ENCODE measurements at regions not wholly inside any gene's neighbourhood (a gene's known extent, or its start where the extent isn't known, plus 50 kb on each side); places are given as distances from the start of the nearest gene placed in this dataset.

GRCh38 chr2:175688243-175688642 lies 313.8 kb downstream of the LNPK start:
- TF ChIP-seq EZH2phosphoT487 (IDR thresholded peaks at IDR 0.05; ENCODE audit: insufficient read depth, low read depth), result no peak
- no peak for TF ChIP-seq EZH2 (IDR thresholded peaks at IDR 0.05; ENCODE audit: insufficient read depth, poor library complexity, severe bottlenecking)
- H3K9me2 ChIP-seq (ENCODE audit: insufficient read depth), result no peaks in the 10 kb centered on the region
- H3K9ac ChIP-seq, result no peak overlapping the region
- no peak overlapping the region for H3K27ac ChIP-seq
- no peaks in the 10 kb centered on the region for H3F3A ChIP-seq (ENCODE audit: insufficient read depth)
- peaks cover 6% of the 10 kb centered on the region; the same call in 1 of the 2 replicates for H3K4me1 ChIP-seq (ENCODE audit: insufficient read depth)
- in situ Hi-C loops (cut with MboI), result loop anchor here (5.0 kb wide), 1 partner anchor 389 kb away; no protein-coding TSS in a partner anchor
- no peaks in the 10 kb centered on the region for H3K79me2 ChIP-seq (ENCODE audit: insufficient read depth)
- no peaks in the 10 kb centered on the region for H3K36me3 ChIP-seq (ENCODE audit: low read depth)
- H3K27me3 ChIP-seq (replicated peaks; ENCODE audit: insufficient read depth), result peaks cover 26% of the 10 kb centered on the region; the same call in 1 of the 2 replicates
- DNase-seq, result no peak
- 72 to 77% methylated on average over 4 of the region's 4 CpGs for WGBS, 2 experiments (ENCODE audit: low coverage in 1 of 2, low lambda C conversion rate in 2 of 2, missing lambda C conversion rate in 2 of 2)
- H2AFZ ChIP-seq, result no peak overlapping the region
- H3K4me3 ChIP-seq, result no peak overlapping the region
- no peak overlapping the region for H3K4me2 ChIP-seq (ENCODE audit: unreplicated experiment)
- H3K9me3 ChIP-seq (ENCODE audit: low read depth), result no peaks in the 10 kb centered on the region
- no peaks in the 10 kb centered on the region for H4K20me1 ChIP-seq (ENCODE audit: insufficient read depth)

GRCh38 chr2:175687465-175687864 lies 314.6 kb downstream of the LNPK start:
- no peak overlapping the region for H2AFZ ChIP-seq
- H3K4me2 ChIP-seq (ENCODE audit: unreplicated experiment), result no peak overlapping the region
- H3K9me2 ChIP-seq (ENCODE audit: insufficient read depth), result no peaks in the 10 kb centered on the region
- no peaks in the 10 kb centered on the region for H3K9me3 ChIP-seq (ENCODE audit: low read depth)
- H3K4me1 ChIP-seq (ENCODE audit: insufficient read depth), result peaks cover 6% of the 10 kb centered on the region; the same call in 1 of the 2 replicates
- no peak for DNase-seq
- no peaks in the 10 kb centered on the region for H3K36me3 ChIP-seq (ENCODE audit: low read depth)
- 61 to 63% methylated on average over 6 of the region's 6 CpGs for WGBS, 2 experiments (ENCODE audit: low coverage in 1 of 2, low lambda C conversion rate in 2 of 2, missing lambda C conversion rate in 2 of 2)
- H3K4me3 ChIP-seq, result no peak overlapping the region
- H3K27ac ChIP-seq, result no peak overlapping the region
- H4K20me1 ChIP-seq (ENCODE audit: insufficient read depth), result no peaks in the 10 kb centered on the region
- in situ Hi-C loops (cut with MboI), result loop anchor here (5.0 kb wide), 1 partner anchor 390 kb away; no protein-coding TSS in a partner anchor
- no peaks in the 10 kb centered on the region for H3F3A ChIP-seq (ENCODE audit: insufficient read depth)
- no peaks in the 10 kb centered on the region for H3K79me2 ChIP-seq (ENCODE audit: insufficient read depth)
- peaks cover 26% of the 10 kb centered on the region; the same call in 1 of the 2 replicates for H3K27me3 ChIP-seq (replicated peaks; ENCODE audit: insufficient read depth)
- TF ChIP-seq EZH2phosphoT487 (IDR thresholded peaks at IDR 0.05; ENCODE audit: insufficient read depth, low read depth) (no peak), EZH2 (IDR thresholded peaks at IDR 0.05; ENCODE audit: insufficient read depth, poor library complexity, severe bottlenecking) (no peak)
- no peak overlapping the region for H3K9ac ChIP-seq

GRCh38 chr2:175686002-175686401 lies 316.1 kb downstream of the LNPK start:
- no peaks in the 10 kb centered on the region for H3K36me3 ChIP-seq (ENCODE audit: low read depth)
- H3K4me3 ChIP-seq, result no peak overlapping the region
- H3K9me3 ChIP-seq (ENCODE audit: low read depth), result no peaks in the 10 kb centered on the region
- H3K79me2 ChIP-seq (ENCODE audit: insufficient read depth), result no peaks in the 10 kb centered on the region
- H3K27ac ChIP-seq, result no peak overlapping the region
- no peaks in the 10 kb centered on the region for H3F3A ChIP-seq (ENCODE audit: insufficient read depth)
- no peaks in the 10 kb centered on the region for H4K20me1 ChIP-seq (ENCODE audit: insufficient read depth)
- 58 to 66% methylated on average over 7 of the region's 7 CpGs for WGBS, 2 experiments (ENCODE audit: low coverage in 1 of 2, low lambda C conversion rate in 2 of 2, missing lambda C conversion rate in 2 of 2)
- H3K4me1 ChIP-seq (ENCODE audit: insufficient read depth), result peaks cover 6% of the 10 kb centered on the region; the same call in 1 of the 2 replicates
- no peaks in the 10 kb centered on the region for H3K9me2 ChIP-seq (ENCODE audit: insufficient read depth)
- H3K9ac ChIP-seq, result no peak overlapping the region
- no peak overlapping the region for H3K4me2 ChIP-seq (ENCODE audit: unreplicated experiment)
- no peak for DNase-seq
- TF ChIP-seq EZH2phosphoT487 (IDR thresholded peaks at IDR 0.05; ENCODE audit: insufficient read depth, low read depth) (no peak), EZH2 (IDR thresholded peaks at IDR 0.05; ENCODE audit: insufficient read depth, poor library complexity, severe bottlenecking) (no peak)
- in situ Hi-C loops (cut with MboI), result loop anchor here (5.0 kb wide), 1 partner anchor 391 kb away; no protein-coding TSS in a partner anchor
- H2AFZ ChIP-seq, result no peak overlapping the region
- H3K27me3 ChIP-seq (replicated peaks; ENCODE audit: insufficient read depth), result peaks cover 26% of the 10 kb centered on the region; the same call in 1 of the 2 replicates

- H3F3A ChIP-seq (ENCODE audit: insufficient read depth), result no peaks in the 10 kb centered on the region
- H2AFZ ChIP-seq, result no peak overlapping the region
- no peaks in the 10 kb centered on the region for H3K36me3 ChIP-seq (ENCODE audit: low read depth)
- DNase-seq, result no peak
- H3K4me1 ChIP-seq (ENCODE audit: insufficient read depth), result no peaks in the 10 kb centered on the region
- H3K9ac ChIP-seq, result no peak overlapping the region
- in situ Hi-C loops (cut with MboI), result no loop called here
- no peak for TF ChIP-seq EZH2phosphoT487 (IDR thresholded peaks at IDR 0.05; ENCODE audit: insufficient read depth, low read depth)
- no peak for TF ChIP-seq EZH2 (IDR thresholded peaks at IDR 0.05; ENCODE audit: insufficient read depth, poor library complexity, severe bottlenecking)
- no peaks in the 10 kb centered on the region for H3K9me2 ChIP-seq (ENCODE audit: insufficient read depth)
- H3K4me3 ChIP-seq, result no peak overlapping the region
- WGBS, 2 experiments (ENCODE audit: low coverage in 1 of 2, low lambda C conversion rate in 2 of 2, missing lambda C conversion rate in 2 of 2), result 77 to 81% methylated on average over 4 of the region's 4 CpGs
- H3K79me2 ChIP-seq (ENCODE audit: insufficient read depth), result no peaks in the 10 kb centered on the region
- H3K27ac ChIP-seq, result no peak overlapping the region
- H4K20me1 ChIP-seq (ENCODE audit: insufficient read depth), result no peaks in the 10 kb centered on the region
- peaks cover 26% of the 10 kb centered on the region; the same call in 1 of the 2 replicates for H3K27me3 ChIP-seq (replicated peaks; ENCODE audit: insufficient read depth)
- H3K4me2 ChIP-seq (ENCODE audit: unreplicated experiment), result no peak overlapping the region
- no peaks in the 10 kb centered on the region for H3K9me3 ChIP-seq (ENCODE audit: low read depth)
Measured at GRCh38 chr2:175684466-175684865, 317.6 kb downstream of the LNPK start.

Data from GM23248 (cell line).